DOHH2 (cell line): ENCODE measurements at regions not wholly inside any gene's neighbourhood (a gene's known extent, or its start where the extent isn't known, plus 50 kb on each side); places are given as distances from the start of the nearest gene placed in this dataset.

Source experiments
- EZH2phosphoT487 ChIP-seq: fragments of 200-600 bp; sonication (generic); IDR thresholded peaks from 2 replicates; pipeline ENCODE4 v1.6.1; 2017; ENCODE audit warnings: borderline replicate concordance, mild to moderate bottlenecking, antibody characterized with exemption, low read length, moderate library complexity, mixed read lengths
- TF ChIP-seq, protein P1 (sequence below): fragments of 200-600 bp; sonication (generic); IDR thresholded peaks from one replicate; pipeline ENCODE4 v1.5.1; 2014; ENCODE audit warnings: antibody characterized with exemption, mild to moderate bottlenecking, low read depth, low read length; ENCODE audit not compliant: poor library complexity, severe bottlenecking

DNA sequence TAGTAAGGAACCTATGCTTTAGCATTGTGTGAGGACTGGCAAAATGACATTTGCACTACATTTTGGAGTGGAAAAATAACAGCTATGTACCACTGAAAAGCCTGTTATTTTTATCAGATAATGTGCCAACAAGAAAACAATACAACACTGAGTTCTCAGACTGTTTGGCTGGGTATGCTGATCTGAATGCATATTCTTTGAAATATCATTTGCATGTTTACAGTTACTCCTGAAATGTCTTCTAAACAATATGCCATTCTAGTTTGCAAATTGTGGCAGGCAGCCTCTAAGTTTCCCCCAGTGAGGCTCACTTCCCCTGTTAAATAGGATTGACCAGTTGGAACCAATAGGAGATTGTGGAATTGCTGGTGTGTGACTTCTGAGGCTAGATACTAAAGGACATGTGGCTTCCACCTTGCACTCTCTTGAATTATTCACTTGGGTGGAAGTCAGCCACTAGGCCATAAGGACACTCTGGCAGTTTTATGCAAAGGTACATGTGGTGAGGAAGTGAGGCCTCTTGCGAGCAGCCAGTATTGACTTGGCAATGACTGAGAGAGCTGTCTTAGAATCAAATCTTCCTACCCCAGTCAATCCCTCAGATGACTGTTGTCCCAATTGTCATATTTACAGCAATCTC lies 250.4 kb upstream of the PCSK5 start:
- TF ChIP-seq, protein P1, sequence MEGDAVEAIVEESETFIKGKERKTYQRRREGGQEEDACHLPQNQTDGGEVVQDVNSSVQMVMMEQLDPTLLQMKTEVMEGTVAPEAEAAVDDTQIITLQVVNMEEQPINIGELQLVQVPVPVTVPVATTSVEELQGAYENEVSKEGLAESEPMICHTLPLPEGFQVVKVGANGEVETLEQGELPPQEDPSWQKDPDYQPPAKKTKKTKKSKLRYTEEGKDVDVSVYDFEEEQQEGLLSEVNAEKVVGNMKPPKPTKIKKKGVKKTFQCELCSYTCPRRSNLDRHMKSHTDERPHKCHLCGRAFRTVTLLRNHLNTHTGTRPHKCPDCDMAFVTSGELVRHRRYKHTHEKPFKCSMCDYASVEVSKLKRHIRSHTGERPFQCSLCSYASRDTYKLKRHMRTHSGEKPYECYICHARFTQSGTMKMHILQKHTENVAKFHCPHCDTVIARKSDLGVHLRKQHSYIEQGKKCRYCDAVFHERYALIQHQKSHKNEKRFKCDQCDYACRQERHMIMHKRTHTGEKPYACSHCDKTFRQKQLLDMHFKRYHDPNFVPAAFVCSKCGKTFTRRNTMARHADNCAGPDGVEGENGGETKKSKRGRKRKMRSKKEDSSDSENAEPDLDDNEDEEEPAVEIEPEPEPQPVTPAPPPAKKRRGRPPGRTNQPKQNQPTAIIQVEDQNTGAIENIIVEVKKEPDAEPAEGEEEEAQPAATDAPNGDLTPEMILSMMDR = no peak
- TF ChIP-seq EZH2phosphoT487 = no peak
